IMR-90 (cell line): ENCODE measurements at regions not wholly inside any gene's neighbourhood (a gene's known extent, or its start where the extent isn't known, plus 50 kb on each side); places are given as distances from the start of the nearest gene placed in this dataset.
"Not testable (repeated sequence)": the region's sequence is repeated elsewhere in the genome, so short reads cannot be mapped to it uniquely, and the experiment has no call there.

ENCODE experiments used
- ATAC-seq: fragments of 200-7000 bp; cut with Tn5 transposase; 2 replicates; pipeline ENCODE4 v1.9.1; 2020; ENCODE audit warnings: low read depth, mild to moderate bottlenecking, moderate library complexity
- BruUV-seq: library from RNA; stranded (reverse); fragments of 400-500 nt; replicated peaks from 2 replicates; lab custom pipeline; 2021; lab: Mats Ljungman, UMichigan
- CTCF ChIA-PET: fragments of 300-600 bp; formaldehyde crosslinking; extraction: SDS; loops from one replicate; lab custom pipeline; 2021; ENCODE audit warnings: antibody characterized with exemption; lab: Yijun Ruan, JAX
- POLR2A ChIA-PET: fragments of 300-600 bp; sonication (Branson Sonifier 250); formaldehyde crosslinking; loops from one replicate; lab custom pipeline; 2022; ENCODE audit warnings: antibody characterized with exemption; ENCODE audit not compliant: unreplicated experiment; lab: Charles Lee
- DNase-seq: peaks from one replicate; pipeline ENCODE4 v3.0.0; 2013
- H2AFZ ChIP-seq: replicated peaks from 2 replicates; pipeline ENCODE3; 2013; ENCODE audit warnings: low read length, mild to moderate bottlenecking; ENCODE audit not compliant: poor library complexity
- H2AK5ac ChIP-seq: 2 replicates; pipeline ENCODE4 v1.6.1; 2013; ENCODE audit warnings: low read depth, low read length, inconsistent platforms
- H2AK9ac ChIP-seq: replicated peaks from 2 replicates; pipeline ENCODE3; 2013; ENCODE audit warnings: mild to moderate bottlenecking, low read depth, low read length, moderate library complexity; ENCODE audit not compliant: poor library complexity
- H2BK120ac ChIP-seq: 2 replicates; pipeline ENCODE4 v1.6.1; 2013; ENCODE audit warnings: low read depth, low read length, inconsistent platforms
- H2BK15ac ChIP-seq: 3 replicates; pipeline ENCODE4 v1.6.1; 2013; ENCODE audit warnings: low read depth, low read length, inconsistent platforms
- H2BK20ac ChIP-seq: 2 replicates; pipeline ENCODE4 v1.6.1; 2013; ENCODE audit warnings: low read depth, mild to moderate bottlenecking, inconsistent platforms, low read length, moderate library complexity
- H2BK5ac ChIP-seq: 2 replicates; pipeline ENCODE4 v1.6.1; 2013; ENCODE audit warnings: mild to moderate bottlenecking, low read depth, low read length, inconsistent platforms; ENCODE audit not compliant: poor library complexity, severe bottlenecking
- H3K14ac ChIP-seq: replicated peaks from 2 replicates; pipeline ENCODE4 v1.6.1; 2013; ENCODE audit warnings: low read depth, low read length, inconsistent platforms
- H3K18ac ChIP-seq: 2 replicates; pipeline ENCODE4 v1.6.1; 2013; ENCODE audit warnings: low read depth, low read length, control low read depth
- H3K23ac ChIP-seq: 2 replicates; pipeline ENCODE4 v1.6.1; 2013; ENCODE audit warnings: low read depth, low read length, inconsistent platforms
- H3K27ac ChIP-seq: 2 replicates; pipeline ENCODE4 v1.5.1; 2013; ENCODE audit warnings: mild to moderate bottlenecking, control low read depth, low read length; ENCODE audit not compliant: insufficient read depth
- H3K27me3 ChIP-seq: 2 replicates; pipeline ENCODE4 v1.6.1; 2013; ENCODE audit warnings: low read length; ENCODE audit not compliant: control insufficient read depth, insufficient read depth
- H3K36me3 ChIP-seq: 2 replicates; pipeline ENCODE4 v1.6.1; 2013; ENCODE audit warnings: low read length, mixed read lengths; ENCODE audit not compliant: control insufficient read depth, insufficient read depth
- H3K4ac ChIP-seq: 2 replicates; pipeline ENCODE4 v1.6.1; 2013; ENCODE audit warnings: low read depth, low read length, inconsistent platforms
- H3K4me1 ChIP-seq: 2 replicates; pipeline ENCODE4 v1.6.1; 2013; ENCODE audit warnings: low read length, mixed read lengths; ENCODE audit not compliant: control insufficient read depth, insufficient read depth
- H3K4me2 ChIP-seq: 2 replicates; pipeline ENCODE4 v1.6.1; 2013; ENCODE audit warnings: low read depth, mild to moderate bottlenecking, control low read depth, low read length, moderate library complexity
- H3K4me3 ChIP-seq: 2 replicates; pipeline ENCODE4 v1.5.1; 2013; ENCODE audit warnings: low read depth, mild to moderate bottlenecking, control low read depth, low read length, moderate library complexity; ENCODE audit not compliant: insufficient read depth
- H3K56ac ChIP-seq: 2 replicates; pipeline ENCODE4 v1.6.1; 2013; ENCODE audit warnings: low read length, inconsistent platforms; ENCODE audit not compliant: insufficient read depth; ENCODE audit errors: extremely low read depth
- H3K79me1 ChIP-seq, 2 experiments: 2 replicates each; pipeline ENCODE4 v1.6.1; 2013; ENCODE audit warnings: low read length in 2 of 2, inconsistent platforms in 1 of 2, low read depth in 1 of 2
- H3K9ac ChIP-seq: 2 replicates; pipeline ENCODE4 v1.6.1; 2013; ENCODE audit warnings: low read depth, low read length, control low read depth
- H3K9me1 ChIP-seq: 2 replicates; pipeline ENCODE4 v1.6.1; 2013; ENCODE audit warnings: low read length, inconsistent platforms; ENCODE audit not compliant: insufficient read depth
- H3K9me3 ChIP-seq: 2 replicates; pipeline ENCODE4 v1.6.1; 2013; ENCODE audit warnings: low read length; ENCODE audit not compliant: control insufficient read depth, insufficient read depth
- H4K20me1 ChIP-seq: 2 replicates; pipeline ENCODE4 v1.6.1; 2013; ENCODE audit warnings: low read length, inconsistent platforms; ENCODE audit not compliant: insufficient read depth
- H4K5ac ChIP-seq: 2 replicates; pipeline ENCODE4 v1.6.1; 2013; ENCODE audit warnings: mild to moderate bottlenecking, low read depth, low read length, control low read depth
- H4K8ac ChIP-seq, 2 experiments: 2 replicates each; pipeline ENCODE4 v1.6.1; 2013; ENCODE audit warnings: low read depth in 2 of 2, low read length in 2 of 2, control low read depth in 1 of 2, inconsistent platforms in 1 of 2
- H4K91ac ChIP-seq: 2 replicates; pipeline ENCODE4 v1.6.1; 2013; ENCODE audit warnings: low read depth, low read length, inconsistent platforms; ENCODE audit not compliant: insufficient read depth
- CEBPB ChIP-seq: IDR thresholded peaks from 2 replicates; pipeline ENCODE4 v1.6.1; 2012; ENCODE audit warnings: low read depth, low read length, improper control_type of control experiment
- MAZ ChIP-seq: IDR thresholded peaks from 2 replicates; pipeline ENCODE4 v1.6.1; 2012; ENCODE audit warnings: low read depth, mild to moderate bottlenecking, low read length, improper control_type of control experiment, moderate library complexity, borderline replicate concordance
- POLR2A ChIP-seq: IDR thresholded peaks from 2 replicates; pipeline ENCODE4 v1.6.1; 2012; ENCODE audit warnings: mild to moderate bottlenecking, low read depth, low read length
- SMC3 ChIP-seq: fragments of 150-350 bp; IDR thresholded peaks from 2 replicates; pipeline ENCODE4 v1.6.1; 2016; ENCODE audit warnings: low read depth, mild to moderate bottlenecking, antibody characterized with exemption, low read length, moderate library complexity
- whole genome bisulfite sequencing, 2 experiments: methylation state at CpG; one replicate each; pipeline versions ENCODE4 v1.1.5 to v1.1.7; 2013; ENCODE audit warnings: missing lambda C conversion rate in 2 of 2; ENCODE audit not compliant: insufficient read length in 1 of 2; ENCODE audit errors: extremely low coverage in 2 of 2; 5-methylcytosine and 5-hydroxymethylcytosine counted together
- dilution Hi-C: fragments of 300-500 bp; cut with HindIII; formaldehyde crosslinking; loops from one replicate; pipeline ENCODE4 v1.14.3; 2018; ENCODE audit warnings: low sequenced_read_pairs; ENCODE audit not compliant: unreplicated experiment
- in situ Hi-C: fragments of 300-500 bp; cut with MboI; formaldehyde crosslinking; loops from 3 replicates; pipeline ENCODE4 v1.14.3; 2019; ENCODE audit warnings: low sequenced_read_pairs, inconsistent platforms, mixed read lengths
- intact Hi-C: fragments of 100-400 bp; cut with micrococcal nuclease; formaldehyde crosslinking; loops from 2 replicates; pipeline ENCODE4 v1.10.0; 2022
- TF ChIP-seq, protein P1 (sequence below): fragments of 150-350 bp; IDR thresholded peaks from 2 replicates; pipeline ENCODE4 v1.6.1; 2016; ENCODE audit warnings: low read depth, mild to moderate bottlenecking, low read length, moderate library complexity, borderline replicate concordance
- TF ChIP-seq, protein P2 (sequence below): fragments of 150-350 bp; IDR thresholded peaks from 2 replicates; pipeline ENCODE4 v1.6.1; 2017; ENCODE audit warnings: mild to moderate bottlenecking, antibody characterized with exemption, low read length, low read depth

DNA sequence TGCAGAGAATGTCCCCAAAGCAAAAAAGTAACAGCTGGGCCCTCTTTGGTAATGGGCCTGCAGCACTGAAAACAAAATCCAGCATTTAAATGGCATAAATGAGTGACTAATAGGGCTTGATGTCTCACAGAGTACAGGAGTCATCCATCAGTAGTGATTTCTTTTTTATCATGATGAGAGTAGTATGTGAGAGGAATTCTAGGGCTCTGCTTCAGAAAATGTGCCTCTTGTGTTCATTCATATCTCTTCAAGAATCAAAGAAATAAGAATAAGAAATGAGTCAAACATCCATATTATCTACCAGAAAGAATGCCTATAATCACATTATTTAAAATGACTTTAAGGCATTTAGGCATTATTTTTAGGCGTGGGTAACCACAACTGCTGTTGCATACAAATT lies 792.9 kb upstream of the HTR2C start:
- no CpG with 5 or more reads among the region's 1 CpG for WGBS, 2 experiments
- BruUV-seq, result no TSS peak
- no peak overlapping the region for H3K4me3 ChIP-seq

DNA sequence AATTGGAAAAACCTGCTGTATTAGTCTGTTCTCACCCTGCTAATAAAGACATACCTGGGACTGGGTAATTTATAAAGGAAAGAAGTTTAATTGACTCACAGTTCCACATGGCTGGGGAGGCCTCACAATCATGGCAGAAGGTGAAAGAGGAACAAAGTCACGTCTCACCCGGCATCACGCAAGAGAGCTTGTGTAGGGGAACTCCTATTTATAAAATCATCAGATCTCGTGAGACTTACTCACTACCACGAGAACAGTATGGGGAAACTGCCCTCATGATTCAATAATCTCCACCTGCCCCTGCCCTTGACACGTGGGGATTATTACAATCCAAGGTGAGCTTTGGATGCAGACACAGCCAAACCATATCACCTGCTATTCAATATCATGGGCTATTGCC lies 799.1 kb upstream of the HTR2C start:
- H3K9ac ChIP-seq, H3K4ac ChIP-seq, POLR2A ChIA-PET, H3K36me3 ChIP-seq, ATAC-seq, H4K8ac ChIP-seq, H2AK9ac ChIP-seq, H3K79me1 ChIP-seq, H3K4me2 ChIP-seq, H3K9me1 ChIP-seq, H4K91ac ChIP-seq, dilution Hi-C loops, H4K5ac ChIP-seq, H3K4me1 ChIP-seq, H4K20me1 ChIP-seq, H3K56ac ChIP-seq, H3K27ac ChIP-seq, in situ Hi-C loops, H2BK20ac ChIP-seq, H2BK15ac ChIP-seq, CTCF ChIA-PET, H3K27me3 ChIP-seq, BruUV-seq, H2AK5ac ChIP-seq, H2BK120ac ChIP-seq, H3K14ac ChIP-seq, intact Hi-C loops, H2AFZ ChIP-seq, DNase-seq, H3K18ac ChIP-seq, H3K23ac ChIP-seq, H3K4me3 ChIP-seq, H2BK5ac ChIP-seq, H3K9me3 ChIP-seq: not testable (repeated sequence)
- no CpG with 5 or more reads among the region's 6 CpGs for WGBS, 2 experiments

More for the DNA sequence above, 792.9 kb upstream of the HTR2C start:
- ChIA-PET CTCF (no interaction called here), POLR2A (no interaction called here)
- in situ Hi-C loops, result no loop called here
- Histone ChIP-seq H4K5ac (no peak overlapping the region), H4K20me1 (no peaks in the 10 kb centered on the region), H3K27me3 (no peaks in the 10 kb centered on the region; the same call in 1 of the 2 replicates), H3K9me3 (no peaks in the 10 kb centered on the region), H2AK9ac (no peak overlapping the region), H3K4ac (no peak overlapping the region), H4K91ac (no peak overlapping the region), H2BK5ac (no peak overlapping the region), H4K8ac (no peak overlapping the region), H3K79me1 (no peaks in the 10 kb centered on the region), H2BK15ac (no peak overlapping the region), H3K4me2 (no peak overlapping the region), H2BK20ac (no peak overlapping the region), H2BK120ac (no peak overlapping the region), H3K36me3 (no peaks in the 10 kb centered on the region), H3K23ac (no peak overlapping the region), H3K18ac (no peak overlapping the region), H3K56ac (no peak overlapping the region), H2AK5ac (no peak overlapping the region), H3K9me1 (no peaks in the 10 kb centered on the region), H3K4me1 (no peaks in the 10 kb centered on the region), H3K14ac (no peak overlapping the region), H2AFZ (no peak overlapping the region), H3K27ac (no peak overlapping the region), H3K9ac (no peak overlapping the region)
- ATAC-seq, result no peak
- dilution Hi-C loops, result no loop called here
- intact Hi-C loops, result no loop called here
- TF ChIP-seq, protein P1, sequence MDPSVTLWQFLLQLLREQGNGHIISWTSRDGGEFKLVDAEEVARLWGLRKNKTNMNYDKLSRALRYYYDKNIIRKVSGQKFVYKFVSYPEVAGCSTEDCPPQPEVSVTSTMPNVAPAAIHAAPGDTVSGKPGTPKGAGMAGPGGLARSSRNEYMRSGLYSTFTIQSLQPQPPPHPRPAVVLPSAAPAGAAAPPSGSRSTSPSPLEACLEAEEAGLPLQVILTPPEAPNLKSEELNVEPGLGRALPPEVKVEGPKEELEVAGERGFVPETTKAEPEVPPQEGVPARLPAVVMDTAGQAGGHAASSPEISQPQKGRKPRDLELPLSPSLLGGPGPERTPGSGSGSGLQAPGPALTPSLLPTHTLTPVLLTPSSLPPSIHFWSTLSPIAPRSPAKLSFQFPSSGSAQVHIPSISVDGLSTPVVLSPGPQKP, result no peak
- TF ChIP-seq MAZ (no peak), CEBPB (no peak), SMC3 (no peak), POLR2A (no peak)
- TF ChIP-seq, protein P2, sequence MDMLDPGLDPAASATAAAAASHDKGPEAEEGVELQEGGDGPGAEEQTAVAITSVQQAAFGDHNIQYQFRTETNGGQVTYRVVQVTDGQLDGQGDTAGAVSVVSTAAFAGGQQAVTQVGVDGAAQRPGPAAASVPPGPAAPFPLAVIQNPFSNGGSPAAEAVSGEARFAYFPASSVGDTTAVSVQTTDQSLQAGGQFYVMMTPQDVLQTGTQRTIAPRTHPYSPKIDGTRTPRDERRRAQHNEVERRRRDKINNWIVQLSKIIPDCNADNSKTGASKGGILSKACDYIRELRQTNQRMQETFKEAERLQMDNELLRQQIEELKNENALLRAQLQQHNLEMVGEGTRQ, result no peak
- DNase-seq, result no peak
